Kidney glomerular epithelial cell (primary cell): ENCODE measurements at regions not wholly inside any gene's neighbourhood (a gene's known extent, or its start where the extent isn't known, plus 50 kb on each side); places are given as distances from the start of the nearest gene placed in this dataset.
"Not testable (repeated sequence)": the region's sequence is repeated elsewhere in the genome, so short reads cannot be mapped to it uniquely, and the experiment has no call there.

Experiments used
- DNase-seq: peaks from one replicate; lab custom pipeline; 2025; lab: John Stamatoyannopoulos, UW

GRCh38 chr7:4523873-4524272 is 158.2 kb upstream of the FOXK1 start:
- DNase-seq: no peak

- no peak for DNase-seq
These were observed 156.2 kb upstream of the FOXK1 start for GRCh38 chr7:4525884-4526283.

- DNase-seq: no peak
These were observed 154.0 kb upstream of the FOXK1 start for GRCh38 chr7:4527988-4528636.

GRCh38 chr7:4531236-4531635 is 150.9 kb upstream of the FOXK1 start:
- no peak for DNase-seq

- DNase-seq: not testable (repeated sequence)
These were observed 148.8 kb upstream of the FOXK1 start for GRCh38 chr7:4533339-4533738.

GRCh38 chr7:4549681-4550080 is 132.4 kb upstream of the FOXK1 start:
- DNase-seq: no peak

GRCh38 chr7:4550117-4550516 is 132.0 kb upstream of the FOXK1 start:
- DNase-seq: no peak

- DNase-seq: no peak
These were observed 129.1 kb upstream of the FOXK1 start for GRCh38 chr7:4552985-4553384.

- no peak for DNase-seq
These were observed 125.0 kb upstream of the FOXK1 start for GRCh38 chr7:4556868-4557793.

GRCh38 chr7:4561795-4562194 is 120.3 kb upstream of the FOXK1 start:
- no peak for DNase-seq

- no peak for DNase-seq
These were observed 115.4 kb upstream of the FOXK1 start for GRCh38 chr7:4566714-4567113.

GRCh38 chr7:4574851-4575250 is 107.2 kb upstream of the FOXK1 start:
- DNase-seq: no peak

GRCh38 chr7:4575254-4575653 is 106.8 kb upstream of the FOXK1 start:
- DNase-seq: no peak

- DNase-seq: no peak
These were observed 78.9 kb upstream of the FOXK1 start for GRCh38 chr7:4602905-4603842.

GRCh38 chr7:4603843-4604231 is 78.3 kb upstream of the FOXK1 start:
- DNase-seq: no peak

- DNase-seq: no peak
These were observed 77.6 kb upstream of the FOXK1 start for GRCh38 chr7:4604456-4604940.

GRCh38 chr7:4606797-4607196 is 75.3 kb upstream of the FOXK1 start:
- no peak for DNase-seq

GRCh38 chr7:4607311-4607729 is 74.8 kb upstream of the FOXK1 start:
- no peak for DNase-seq

- not testable (repeated sequence) for DNase-seq
These were observed 72.5 kb upstream of the FOXK1 start for GRCh38 chr7:4609576-4609975.

- DNase-seq: peak; percentile 88
These were observed 71.2 kb upstream of the FOXK1 start for GRCh38 chr7:4610768-4611467.

- DNase-seq: no peak
These were observed 69.9 kb upstream of the FOXK1 start for GRCh38 chr7:4612237-4612636.
